Ureter (tissue), 1 donor: ENCODE measurements at regions not wholly inside any gene's neighbourhood (a gene's known extent, or its start where the extent isn't known, plus 50 kb on each side); places are given as distances from the start of the nearest gene placed in this dataset.

ENCODE experiments used
- DNase-seq: peaks from one replicate; pipeline ENCODE4 v3.0.0-alpha.2; 2020; ENCODE audit warnings: low spot score
- donor health status: DM: yes; HTN: yes; CAD: no.

GRCh38 chr14:85991156-85991555 lies 461.2 kb downstream of the FLRT2 start:
- DNase-seq: no peak

- DNase-seq: no peak
These were observed 458.0 kb downstream of the FLRT2 start for GRCh38 chr14:85987907-85988306.

GRCh38 chr14:85987292-85987691 lies 457.3 kb downstream of the FLRT2 start:
- DNase-seq: no peak

- no peak for DNase-seq
These were observed 448.8 kb downstream of the FLRT2 start for GRCh38 chr14:85978582-85979250.

GRCh38 chr14:85974602-85975001 lies 444.7 kb downstream of the FLRT2 start:
- DNase-seq: no peak

- no peak for DNase-seq
These were observed 433.5 kb downstream of the FLRT2 start for GRCh38 chr14:85963486-85963885.

- DNase-seq: no peak
These were observed 430.8 kb downstream of the FLRT2 start for GRCh38 chr14:85960756-85961155.

- DNase-seq: no peak
These were observed 429.1 kb downstream of the FLRT2 start for GRCh38 chr14:85959063-85959462.

GRCh38 chr14:85958069-85958468 lies 428.1 kb downstream of the FLRT2 start:
- DNase-seq: no peak

- no peak for DNase-seq
These were observed 423.3 kb downstream of the FLRT2 start for GRCh38 chr14:85953265-85953664.

GRCh38 chr14:85948153-85948552 lies 418.2 kb downstream of the FLRT2 start:
- DNase-seq: no peak

- DNase-seq: no peak
These were observed 417.7 kb downstream of the FLRT2 start for GRCh38 chr14:85947461-85948139.

- DNase-seq: no peak
These were observed 413.2 kb downstream of the FLRT2 start for GRCh38 chr14:85943192-85943591.

- DNase-seq: no peak
These were observed 404.9 kb downstream of the FLRT2 start for GRCh38 chr14:85934886-85935254.

- no peak for DNase-seq
These were observed 404.4 kb downstream of the FLRT2 start for GRCh38 chr14:85934123-85934885.

GRCh38 chr14:85921241-85921640 lies 391.3 kb downstream of the FLRT2 start:
- no peak for DNase-seq

- DNase-seq: no peak
These were observed 387.8 kb downstream of the FLRT2 start for GRCh38 chr14:85917716-85918115.

GRCh38 chr14:85915711-85916110 lies 385.8 kb downstream of the FLRT2 start:
- no peak for DNase-seq

- DNase-seq: no peak
These were observed 382.2 kb downstream of the FLRT2 start for GRCh38 chr14:85912141-85912540.

- DNase-seq: no peak
These were observed 381.1 kb downstream of the FLRT2 start for GRCh38 chr14:85911044-85911443.

GRCh38 chr14:85909581-85909980 lies 379.6 kb downstream of the FLRT2 start:
- no peak for DNase-seq

- no peak for DNase-seq
These were observed 377.6 kb downstream of the FLRT2 start for GRCh38 chr14:85907536-85907935.

- no peak for DNase-seq
These were observed 367.9 kb downstream of the FLRT2 start for GRCh38 chr14:85897808-85898207.
